ENCODE measurements at regions not wholly inside any gene's neighbourhood (a gene's known extent, or its start where the extent isn't known, plus 50 kb on each side); places are given as distances from the start of the nearest gene placed in this dataset.

DNA sequence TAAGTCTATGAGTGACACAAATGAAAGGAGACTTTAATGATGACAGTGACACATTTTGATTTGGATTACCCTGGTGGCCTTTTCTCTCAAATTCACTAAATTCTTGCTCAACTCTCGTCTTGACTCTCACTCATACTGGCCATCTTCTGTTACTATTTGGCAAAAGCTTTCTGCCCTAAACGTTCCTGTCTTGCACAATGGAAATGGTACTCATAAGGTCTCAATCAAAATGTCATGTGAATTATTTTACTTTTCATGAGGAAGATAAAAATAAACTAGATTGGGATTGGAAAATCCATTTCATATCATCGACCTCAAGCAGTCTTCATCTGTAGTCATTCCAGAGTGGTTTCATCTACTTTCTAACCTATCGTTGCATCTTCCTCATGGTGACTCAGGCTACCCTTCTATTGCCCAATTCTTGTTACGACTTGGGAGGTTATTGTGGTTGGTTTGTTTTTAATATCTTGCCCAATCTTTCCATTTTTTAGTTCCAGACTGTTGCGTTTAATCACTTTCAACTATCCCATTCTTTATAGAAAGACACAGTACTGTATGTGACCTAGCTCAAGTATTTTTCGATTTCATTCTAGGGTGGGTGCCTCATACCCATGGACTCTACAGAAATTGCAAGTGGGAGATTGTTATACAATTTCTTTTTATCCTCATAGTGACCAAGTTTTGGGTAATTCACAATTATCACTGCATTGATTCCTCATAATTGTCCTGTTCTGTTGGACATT, 317.2 kb upstream of the KCNJ16 start:
- TF ChIP-seq POLR2AphosphoS5 (IDR thresholded peaks at IDR 0.05), result peak in 1 of 3 donors; percentile 51
- TF ChIP-seq, protein P1, sequence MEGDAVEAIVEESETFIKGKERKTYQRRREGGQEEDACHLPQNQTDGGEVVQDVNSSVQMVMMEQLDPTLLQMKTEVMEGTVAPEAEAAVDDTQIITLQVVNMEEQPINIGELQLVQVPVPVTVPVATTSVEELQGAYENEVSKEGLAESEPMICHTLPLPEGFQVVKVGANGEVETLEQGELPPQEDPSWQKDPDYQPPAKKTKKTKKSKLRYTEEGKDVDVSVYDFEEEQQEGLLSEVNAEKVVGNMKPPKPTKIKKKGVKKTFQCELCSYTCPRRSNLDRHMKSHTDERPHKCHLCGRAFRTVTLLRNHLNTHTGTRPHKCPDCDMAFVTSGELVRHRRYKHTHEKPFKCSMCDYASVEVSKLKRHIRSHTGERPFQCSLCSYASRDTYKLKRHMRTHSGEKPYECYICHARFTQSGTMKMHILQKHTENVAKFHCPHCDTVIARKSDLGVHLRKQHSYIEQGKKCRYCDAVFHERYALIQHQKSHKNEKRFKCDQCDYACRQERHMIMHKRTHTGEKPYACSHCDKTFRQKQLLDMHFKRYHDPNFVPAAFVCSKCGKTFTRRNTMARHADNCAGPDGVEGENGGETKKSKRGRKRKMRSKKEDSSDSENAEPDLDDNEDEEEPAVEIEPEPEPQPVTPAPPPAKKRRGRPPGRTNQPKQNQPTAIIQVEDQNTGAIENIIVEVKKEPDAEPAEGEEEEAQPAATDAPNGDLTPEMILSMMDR (IDR thresholded peaks at IDR 0.05), result no peak
- TF ChIP-seq POLR2A (IDR thresholded peaks at IDR 0.05), result no peak

All from suprapubic skin (tissue), 4 donors.